ENCODE measurements at regions not wholly inside any gene's neighbourhood (a gene's known extent, or its start where the extent isn't known, plus 50 kb on each side); places are given as distances from the start of the nearest gene placed in this dataset.

DNA sequence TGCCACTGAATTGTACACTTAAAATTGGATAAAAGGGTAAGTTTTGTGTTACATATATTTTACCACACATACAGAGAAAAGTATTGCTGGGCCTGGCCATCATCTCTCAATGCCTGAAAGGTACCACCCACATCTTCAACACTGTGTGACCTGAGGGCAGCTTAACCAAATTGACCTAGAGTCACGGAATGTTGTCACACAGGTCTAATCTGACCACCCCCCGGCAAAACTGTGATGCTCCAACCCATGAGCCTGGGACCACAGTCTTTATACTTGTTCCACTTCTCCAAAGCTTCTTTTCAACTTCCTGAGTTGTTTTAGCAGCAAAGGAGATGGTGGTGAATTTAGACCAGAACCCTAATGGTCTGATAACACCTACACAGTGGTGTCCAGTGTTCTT lies 210.3 kb upstream of the TPM1 start:
- H3K27me3 ChIP-seq (ENCODE audit: control insufficient read depth, insufficient read depth, low read length): no peaks in the 10 kb centered on the region
- H3K4me2 ChIP-seq (ENCODE audit: low read length): no peak overlapping the region
- H3K4me1 ChIP-seq: no peaks in the 10 kb centered on the region
- no peaks in the 10 kb centered on the region for H3K79me2 ChIP-seq
- no peak overlapping the region for H2AFZ ChIP-seq
- TF ChIP-seq, protein P1, sequence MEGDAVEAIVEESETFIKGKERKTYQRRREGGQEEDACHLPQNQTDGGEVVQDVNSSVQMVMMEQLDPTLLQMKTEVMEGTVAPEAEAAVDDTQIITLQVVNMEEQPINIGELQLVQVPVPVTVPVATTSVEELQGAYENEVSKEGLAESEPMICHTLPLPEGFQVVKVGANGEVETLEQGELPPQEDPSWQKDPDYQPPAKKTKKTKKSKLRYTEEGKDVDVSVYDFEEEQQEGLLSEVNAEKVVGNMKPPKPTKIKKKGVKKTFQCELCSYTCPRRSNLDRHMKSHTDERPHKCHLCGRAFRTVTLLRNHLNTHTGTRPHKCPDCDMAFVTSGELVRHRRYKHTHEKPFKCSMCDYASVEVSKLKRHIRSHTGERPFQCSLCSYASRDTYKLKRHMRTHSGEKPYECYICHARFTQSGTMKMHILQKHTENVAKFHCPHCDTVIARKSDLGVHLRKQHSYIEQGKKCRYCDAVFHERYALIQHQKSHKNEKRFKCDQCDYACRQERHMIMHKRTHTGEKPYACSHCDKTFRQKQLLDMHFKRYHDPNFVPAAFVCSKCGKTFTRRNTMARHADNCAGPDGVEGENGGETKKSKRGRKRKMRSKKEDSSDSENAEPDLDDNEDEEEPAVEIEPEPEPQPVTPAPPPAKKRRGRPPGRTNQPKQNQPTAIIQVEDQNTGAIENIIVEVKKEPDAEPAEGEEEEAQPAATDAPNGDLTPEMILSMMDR (IDR thresholded peaks at IDR 0.05): no peak
- H3K4me3 ChIP-seq (ENCODE audit: low read depth, low read length): no peak overlapping the region
- H3K27ac ChIP-seq: no peak overlapping the region
- H3K9me3 ChIP-seq (ENCODE audit: control insufficient read depth, low read length): no peaks in the 10 kb centered on the region
- H3K36me3 ChIP-seq (ENCODE audit: control insufficient read depth, insufficient read depth, low read length): no peaks in the 10 kb centered on the region
- H3K9ac ChIP-seq: no peak overlapping the region

DNA sequence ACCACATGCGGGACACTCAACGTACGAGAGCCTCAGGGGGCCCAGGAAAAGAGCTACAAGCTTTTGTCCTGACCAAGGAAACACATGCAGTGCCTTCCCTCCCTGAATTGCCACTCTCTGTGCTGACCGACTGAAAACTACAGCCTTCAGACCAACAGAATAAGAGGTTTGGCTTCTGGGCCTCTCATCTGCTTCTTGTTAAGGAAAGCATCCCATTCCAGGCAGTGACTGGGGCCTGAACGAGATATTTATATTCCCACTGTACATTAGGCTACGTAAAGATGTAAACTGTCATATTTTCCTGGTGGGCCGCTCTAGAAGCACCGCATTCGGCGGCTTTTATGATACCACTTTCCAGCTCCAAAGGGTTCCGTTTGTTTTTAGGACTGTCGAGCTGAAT lies 208.9 kb upstream of the TPM1 start:
- TF ChIP-seq, protein P1 (IDR thresholded peaks at IDR 0.05): no peak
- Histone ChIP-seq H2AFZ (no peak overlapping the region), H3K9ac (no peak overlapping the region), H3K27me3 (ENCODE audit: control insufficient read depth, insufficient read depth, low read length) (no peaks in the 10 kb centered on the region), H3K4me3 (ENCODE audit: low read depth, low read length) (no peak overlapping the region), H3K4me2 (ENCODE audit: low read length) (no peak overlapping the region), H3K79me2 (no peaks in the 10 kb centered on the region), H3K9me3 (ENCODE audit: control insufficient read depth, low read length) (no peaks in the 10 kb centered on the region), H3K27ac (no peak overlapping the region), H3K4me1 (no peaks in the 10 kb centered on the region), H3K36me3 (ENCODE audit: control insufficient read depth, insufficient read depth, low read length) (no peaks in the 10 kb centered on the region)

DNA sequence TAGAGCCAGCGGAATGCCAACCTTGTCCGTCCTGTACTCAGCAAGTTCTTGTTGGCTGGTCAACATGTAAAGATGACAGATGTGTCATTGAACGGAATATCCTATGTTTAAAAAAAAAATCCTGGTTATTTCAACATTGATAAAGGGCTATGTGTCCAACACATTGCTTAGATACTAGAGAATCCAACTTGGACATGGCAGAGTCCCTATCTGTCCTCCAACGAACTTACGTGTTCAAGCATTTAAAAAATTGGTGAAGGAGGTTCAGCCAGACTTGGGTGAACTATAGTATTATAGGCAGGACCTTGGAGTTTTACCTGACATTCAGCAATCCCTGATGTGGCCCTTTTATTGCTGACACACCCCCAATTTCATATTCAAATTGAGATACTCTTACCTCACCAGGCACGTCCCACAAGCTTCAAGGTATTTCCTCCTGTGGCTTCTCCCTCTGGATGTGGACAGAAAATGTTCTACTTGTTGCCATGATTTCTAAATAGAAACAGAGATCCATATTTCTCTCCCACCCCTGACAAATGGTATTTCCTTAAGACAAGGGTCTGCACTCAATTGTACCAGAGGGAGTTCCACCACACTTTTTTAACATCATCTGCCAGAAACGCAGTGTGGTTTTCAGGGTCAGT lies 207.7 kb upstream of the TPM1 start:
- no peaks in the 10 kb centered on the region for H3K4me1 ChIP-seq
- no peaks in the 10 kb centered on the region for H3K36me3 ChIP-seq (ENCODE audit: control insufficient read depth, insufficient read depth, low read length)
- no peak overlapping the region for H2AFZ ChIP-seq
- no peak overlapping the region for H3K9ac ChIP-seq
- no peak overlapping the region for H3K4me2 ChIP-seq (ENCODE audit: low read length)
- H3K79me2 ChIP-seq: no peaks in the 10 kb centered on the region
- no peak overlapping the region for H3K27ac ChIP-seq
- H3K4me3 ChIP-seq (ENCODE audit: low read depth, low read length): no peak overlapping the region
- H3K27me3 ChIP-seq (ENCODE audit: control insufficient read depth, insufficient read depth, low read length): no peaks in the 10 kb centered on the region
- TF ChIP-seq, protein P1 (IDR thresholded peaks at IDR 0.05): no peak
- no peaks in the 10 kb centered on the region for H3K9me3 ChIP-seq (ENCODE audit: control insufficient read depth, low read length)

GRCh38 chr15:62835351-62835750 lies 207.2 kb upstream of the TPM1 start:
- no peak overlapping the region for H2AFZ ChIP-seq
- TF ChIP-seq, protein P1 (IDR thresholded peaks at IDR 0.05): no peak
- no peak overlapping the region for H3K27ac ChIP-seq
- no peaks in the 10 kb centered on the region for H3K79me2 ChIP-seq
- no peak overlapping the region for H3K4me2 ChIP-seq (ENCODE audit: low read length)
- no peaks in the 10 kb centered on the region for H3K36me3 ChIP-seq (ENCODE audit: control insufficient read depth, insufficient read depth, low read length)
- H3K4me1 ChIP-seq: no peaks in the 10 kb centered on the region
- H3K9ac ChIP-seq: no peak overlapping the region
- H3K9me3 ChIP-seq (ENCODE audit: control insufficient read depth, low read length): no peaks in the 10 kb centered on the region
- no peak overlapping the region for H3K4me3 ChIP-seq (ENCODE audit: low read depth, low read length)
- H3K27me3 ChIP-seq (ENCODE audit: control insufficient read depth, insufficient read depth, low read length): no peaks in the 10 kb centered on the region

- Histone ChIP-seq H3K27me3 (ENCODE audit: control insufficient read depth, insufficient read depth, low read length) (no peaks in the 10 kb centered on the region), H3K4me2 (ENCODE audit: low read length) (no peak overlapping the region), H3K9ac (no peak overlapping the region), H3K27ac (no peak overlapping the region), H2AFZ (no peak overlapping the region), H3K9me3 (ENCODE audit: control insufficient read depth, low read length) (no peaks in the 10 kb centered on the region), H3K79me2 (no peaks in the 10 kb centered on the region), H3K36me3 (ENCODE audit: control insufficient read depth, insufficient read depth, low read length) (no peaks in the 10 kb centered on the region), H3K4me1 (no peaks in the 10 kb centered on the region), H3K4me3 (ENCODE audit: low read depth, low read length) (no peak overlapping the region)
- TF ChIP-seq, protein P1 (IDR thresholded peaks at IDR 0.05): no peak
These were observed 206.8 kb upstream of the TPM1 start for GRCh38 chr15:62835762-62836161.
